Endothelial cell of umbilical vein (primary cell): ENCODE measurements at regions not wholly inside any gene's neighbourhood (a gene's known extent, or its start where the extent isn't known, plus 50 kb on each side); places are given as distances from the start of the nearest gene placed in this dataset.
"Not testable (repeated sequence)": the region's sequence is repeated elsewhere in the genome, so short reads cannot be mapped to it uniquely, and the experiment has no call there.

Experiments used
- EZH2 ChIP-seq: IDR thresholded peaks from 2 replicates; pipeline ENCODE4 v1.6.1; 2012; ENCODE audit warnings: borderline replicate concordance, low read depth, mild to moderate bottlenecking, moderate library complexity, low read length, inconsistent platforms; ENCODE audit not compliant: severe bottlenecking
- GATA2 ChIP-seq: IDR thresholded peaks from 2 replicates; pipeline ENCODE4 v1.7.0; 2011; ENCODE audit warnings: low read depth, mild to moderate bottlenecking, moderate library complexity, mixed read lengths, low read length; ENCODE audit not compliant: insufficient read length, insufficient read depth
- POLR2A ChIP-seq: IDR thresholded peaks from 2 replicates; pipeline ENCODE4 v1.6.1; 2012; ENCODE audit warnings: low read depth, mild to moderate bottlenecking, control low read depth, low read length
- TF ChIP-seq, protein P1 (sequence below), 2 donors: IDR thresholded peaks; 1 replicate in 1 of 2; 2 replicates in 1 of 2; pipeline ENCODE4 v1.5.1; 2011; ENCODE audit warnings: low read length in 2 of 2, mild to moderate bottlenecking in 2 of 2, moderate library complexity in 2 of 2, control low read depth in 1 of 2, inconsistent platforms in 1 of 2, low read depth in 1 of 2; ENCODE audit not compliant: insufficient read depth in 1 of 2; ENCODE audit errors: extremely low read depth in 1 of 2

DNA sequence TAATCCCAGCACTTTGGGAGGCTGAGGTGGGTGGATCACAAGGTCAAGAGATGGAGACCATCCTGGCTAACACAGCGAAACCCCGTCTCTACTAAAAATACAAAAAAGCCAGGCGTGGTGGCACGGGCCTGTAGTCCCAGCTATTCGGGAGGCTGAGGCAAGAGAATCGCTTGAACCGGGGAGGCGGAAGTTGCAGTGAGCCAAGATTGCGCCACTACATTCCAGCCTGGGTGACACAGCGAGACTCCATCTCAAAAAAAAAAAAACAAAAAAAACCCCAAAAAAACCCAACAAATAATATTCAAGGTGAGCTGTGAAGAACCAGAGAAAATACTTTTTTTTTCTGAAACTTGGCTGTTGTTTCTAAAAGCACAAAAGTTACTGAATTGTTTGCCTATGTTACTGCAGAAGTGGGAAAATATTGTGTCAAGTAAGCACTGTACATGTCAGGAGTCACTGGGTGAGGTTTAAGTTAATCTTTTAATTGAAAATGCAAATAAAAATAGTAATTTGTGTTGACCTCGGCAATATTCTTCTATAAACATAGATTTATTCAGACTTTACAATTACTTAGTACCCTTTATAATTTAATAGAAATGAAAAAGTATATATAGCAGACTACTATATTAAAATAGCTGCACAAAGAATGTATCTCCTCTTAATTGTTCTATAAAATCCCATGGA lies 55.4 kb upstream of the USP3 start:
- TF ChIP-seq POLR2A, EZH2, GATA2: not testable (repeated sequence)
- TF ChIP-seq, protein P1, sequence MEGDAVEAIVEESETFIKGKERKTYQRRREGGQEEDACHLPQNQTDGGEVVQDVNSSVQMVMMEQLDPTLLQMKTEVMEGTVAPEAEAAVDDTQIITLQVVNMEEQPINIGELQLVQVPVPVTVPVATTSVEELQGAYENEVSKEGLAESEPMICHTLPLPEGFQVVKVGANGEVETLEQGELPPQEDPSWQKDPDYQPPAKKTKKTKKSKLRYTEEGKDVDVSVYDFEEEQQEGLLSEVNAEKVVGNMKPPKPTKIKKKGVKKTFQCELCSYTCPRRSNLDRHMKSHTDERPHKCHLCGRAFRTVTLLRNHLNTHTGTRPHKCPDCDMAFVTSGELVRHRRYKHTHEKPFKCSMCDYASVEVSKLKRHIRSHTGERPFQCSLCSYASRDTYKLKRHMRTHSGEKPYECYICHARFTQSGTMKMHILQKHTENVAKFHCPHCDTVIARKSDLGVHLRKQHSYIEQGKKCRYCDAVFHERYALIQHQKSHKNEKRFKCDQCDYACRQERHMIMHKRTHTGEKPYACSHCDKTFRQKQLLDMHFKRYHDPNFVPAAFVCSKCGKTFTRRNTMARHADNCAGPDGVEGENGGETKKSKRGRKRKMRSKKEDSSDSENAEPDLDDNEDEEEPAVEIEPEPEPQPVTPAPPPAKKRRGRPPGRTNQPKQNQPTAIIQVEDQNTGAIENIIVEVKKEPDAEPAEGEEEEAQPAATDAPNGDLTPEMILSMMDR (IDR thresholded peaks at IDR 0.05; ENCODE audit: extremely low read depth in 1 of 2, insufficient read depth in 1 of 2, low read depth in 1 of 2, low read length in 2 of 2): not testable (repeated sequence)
